ENCODE measurements at regions not wholly inside any gene's neighbourhood (a gene's known extent, or its start where the extent isn't known, plus 50 kb on each side); places are given as distances from the start of the nearest gene placed in this dataset.

DNA sequence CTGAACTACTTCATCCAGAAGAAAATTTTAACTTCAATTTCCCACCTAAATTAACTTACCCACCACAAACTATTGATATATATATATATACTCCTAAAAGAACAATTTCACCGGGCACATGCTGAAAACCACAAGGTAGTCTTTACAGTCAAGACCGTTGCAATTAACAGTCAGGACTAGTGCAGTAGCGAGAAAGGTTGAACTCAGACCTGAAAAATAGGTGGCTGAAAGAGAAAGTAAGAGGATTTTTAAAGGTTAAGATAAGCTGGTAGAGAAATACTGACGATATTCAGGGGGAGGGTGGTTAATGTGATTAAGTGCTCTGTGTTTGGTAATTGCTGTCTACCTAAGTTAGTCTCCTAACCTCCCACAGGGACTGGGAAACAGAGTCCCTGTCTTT, 1153.5 kb upstream of the TMPRSS15 start:
- TF ChIP-seq, protein P1, sequence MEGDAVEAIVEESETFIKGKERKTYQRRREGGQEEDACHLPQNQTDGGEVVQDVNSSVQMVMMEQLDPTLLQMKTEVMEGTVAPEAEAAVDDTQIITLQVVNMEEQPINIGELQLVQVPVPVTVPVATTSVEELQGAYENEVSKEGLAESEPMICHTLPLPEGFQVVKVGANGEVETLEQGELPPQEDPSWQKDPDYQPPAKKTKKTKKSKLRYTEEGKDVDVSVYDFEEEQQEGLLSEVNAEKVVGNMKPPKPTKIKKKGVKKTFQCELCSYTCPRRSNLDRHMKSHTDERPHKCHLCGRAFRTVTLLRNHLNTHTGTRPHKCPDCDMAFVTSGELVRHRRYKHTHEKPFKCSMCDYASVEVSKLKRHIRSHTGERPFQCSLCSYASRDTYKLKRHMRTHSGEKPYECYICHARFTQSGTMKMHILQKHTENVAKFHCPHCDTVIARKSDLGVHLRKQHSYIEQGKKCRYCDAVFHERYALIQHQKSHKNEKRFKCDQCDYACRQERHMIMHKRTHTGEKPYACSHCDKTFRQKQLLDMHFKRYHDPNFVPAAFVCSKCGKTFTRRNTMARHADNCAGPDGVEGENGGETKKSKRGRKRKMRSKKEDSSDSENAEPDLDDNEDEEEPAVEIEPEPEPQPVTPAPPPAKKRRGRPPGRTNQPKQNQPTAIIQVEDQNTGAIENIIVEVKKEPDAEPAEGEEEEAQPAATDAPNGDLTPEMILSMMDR (conservative IDR thresholded peaks at IDR 0.05; ENCODE audit: low read depth, low read length), result no peak
- no peak for DNase-seq (ENCODE audit: low read depth)
- H3K4me3 ChIP-seq (ENCODE audit: low read length), result no peak overlapping the region

DNA sequence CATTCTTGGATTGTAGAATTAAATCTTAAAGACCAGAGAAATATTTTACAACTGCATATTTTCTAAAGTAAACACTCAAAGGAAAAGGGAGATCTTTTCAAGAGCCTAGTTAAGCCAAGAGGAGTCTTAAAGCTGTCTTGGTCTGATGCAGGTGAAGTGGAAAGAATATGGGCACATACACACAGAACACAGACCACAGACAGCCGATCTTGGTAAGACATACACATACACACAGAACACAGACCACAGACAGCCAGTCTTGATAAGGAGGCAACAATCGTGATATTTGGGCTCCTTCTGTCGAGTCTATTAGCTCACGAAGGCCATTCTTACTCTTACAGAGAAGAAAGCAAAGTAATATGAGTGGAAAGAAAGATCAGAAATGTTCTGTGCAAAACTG, 1153.9 kb upstream of the TMPRSS15 start:
- no peak for DNase-seq (ENCODE audit: low read depth)
- TF ChIP-seq, protein P1 (conservative IDR thresholded peaks at IDR 0.05; ENCODE audit: low read depth, low read length), result no peak

DNA sequence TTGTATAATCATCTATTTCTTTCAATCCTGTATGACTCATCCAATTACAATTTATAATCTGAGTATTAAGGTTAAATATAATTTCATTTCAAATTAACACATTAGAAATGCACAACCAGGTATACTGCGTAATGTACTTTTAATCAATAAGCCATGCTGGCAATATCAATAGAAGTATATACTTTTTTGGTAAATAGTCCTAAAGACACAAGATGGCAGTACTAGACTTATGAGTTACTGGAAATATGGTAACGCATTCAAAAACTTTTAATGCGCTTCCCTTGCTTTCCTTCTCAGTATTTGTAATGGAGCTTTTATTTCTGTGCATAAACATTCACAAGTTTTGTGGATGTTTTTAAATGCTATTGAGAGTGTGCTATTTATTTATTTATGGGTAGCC, 1162.0 kb upstream of the TMPRSS15 start:
- no peak overlapping the region for H3K4me3 ChIP-seq (ENCODE audit: low read length)
- DNase-seq (ENCODE audit: low read depth), result no peak
- TF ChIP-seq, protein P1 (conservative IDR thresholded peaks at IDR 0.05; ENCODE audit: low read depth, low read length), result no peak

More for the DNA sequence above, 1153.9 kb upstream of the TMPRSS15 start:
- H3K4me3 ChIP-seq (ENCODE audit: low read length), result no peak overlapping the region

DNA sequence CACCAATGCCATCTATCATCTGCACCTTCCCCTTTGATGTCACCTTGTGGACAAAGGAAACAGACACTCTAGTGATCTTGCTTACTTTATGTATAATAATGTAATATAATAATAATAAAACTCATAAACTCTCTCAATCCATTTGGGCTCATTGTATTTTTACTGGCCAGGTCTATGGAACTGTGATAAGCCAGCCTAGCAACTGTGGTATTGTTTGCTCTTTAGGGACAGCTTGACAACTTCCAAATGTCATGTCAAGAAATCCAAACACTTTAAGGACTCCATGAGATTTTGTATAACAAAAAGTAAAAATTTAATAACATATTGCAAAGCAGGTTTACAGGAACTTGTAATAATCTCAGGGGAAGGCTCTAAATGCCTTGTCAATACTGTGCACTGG, 1163.4 kb upstream of the TMPRSS15 start:
- H3K4me3 ChIP-seq (ENCODE audit: low read length), result no peak overlapping the region
- DNase-seq (ENCODE audit: low read depth), result no peak
- TF ChIP-seq, protein P1 (conservative IDR thresholded peaks at IDR 0.05; ENCODE audit: low read depth, low read length), result no peak

DNA sequence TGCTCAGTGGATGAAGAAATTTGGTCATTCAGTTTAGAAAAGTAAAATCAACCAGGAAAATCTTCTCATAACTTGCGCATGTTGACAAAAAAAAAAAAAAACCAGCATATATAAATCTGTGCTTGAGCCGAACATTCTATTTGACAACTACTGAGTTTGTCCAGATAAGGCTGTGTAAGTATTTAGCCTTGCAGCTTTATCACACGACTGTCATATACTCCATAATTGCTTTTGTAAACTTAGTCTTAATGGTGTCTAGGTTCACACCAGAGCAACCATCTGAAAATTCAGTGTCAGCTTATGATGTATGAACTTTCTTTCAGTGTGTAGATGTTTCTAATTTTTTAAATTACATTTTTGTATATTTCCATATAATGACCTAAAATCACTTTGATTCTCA, 1173.8 kb upstream of the TMPRSS15 start:
- DNase-seq (ENCODE audit: low read depth), result no peak
- no peak overlapping the region for H3K4me3 ChIP-seq (ENCODE audit: low read length)
- TF ChIP-seq, protein P1 (conservative IDR thresholded peaks at IDR 0.05; ENCODE audit: low read depth, low read length), result no peak

DNA sequence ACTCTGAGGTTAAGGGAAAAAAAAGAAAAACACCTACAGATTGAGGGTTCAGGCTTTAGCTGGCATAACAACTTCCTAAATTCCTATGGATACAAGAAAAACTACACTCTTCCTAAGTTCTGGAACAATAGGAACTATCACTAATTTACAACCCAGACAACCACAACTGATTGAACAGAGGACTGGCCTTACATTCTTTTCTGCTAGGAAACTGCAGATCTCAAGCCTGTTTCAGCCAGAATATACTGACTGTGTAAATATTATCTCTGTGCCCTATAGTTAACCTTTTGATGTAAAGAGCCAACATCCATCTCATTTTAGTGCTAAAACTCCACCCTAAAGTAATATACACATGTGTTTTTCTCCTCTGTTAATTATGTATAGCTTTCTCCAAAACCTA, 1186.5 kb upstream of the TMPRSS15 start:
- H3K4me3 ChIP-seq (ENCODE audit: low read length), result no peak overlapping the region
- TF ChIP-seq, protein P1 (conservative IDR thresholded peaks at IDR 0.05; ENCODE audit: low read depth, low read length), result no peak
- no peak for DNase-seq (ENCODE audit: low read depth)

DNA sequence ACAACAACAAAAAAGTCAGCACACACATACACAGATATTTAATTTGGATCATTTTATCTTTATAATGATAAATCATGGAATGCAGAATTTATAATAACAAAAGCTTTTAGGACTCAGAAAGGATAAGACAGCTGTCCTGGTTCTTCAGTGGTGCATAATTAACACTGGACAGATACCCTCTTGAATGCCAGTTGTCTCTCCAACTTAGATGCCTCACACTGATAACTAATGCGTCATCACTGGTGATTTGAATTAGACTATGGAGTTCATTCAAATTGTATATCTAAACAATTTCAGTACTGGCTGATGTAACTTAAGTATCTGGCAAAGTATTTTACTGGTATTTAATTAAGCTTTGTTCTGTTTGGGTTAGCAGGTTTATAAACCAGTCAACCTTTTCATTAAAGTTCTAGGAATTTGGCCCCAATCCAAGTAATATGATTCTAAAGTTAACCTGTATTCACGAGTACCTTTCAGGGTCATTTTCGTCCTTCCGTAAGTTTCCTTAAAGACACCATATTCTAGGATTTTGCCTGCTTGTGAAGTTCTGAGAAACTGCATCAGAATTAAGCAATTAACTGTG, 1199.5 kb upstream of the TMPRSS15 start:
- H3K4me3 ChIP-seq (ENCODE audit: low read length), result no peak overlapping the region
- no peak for DNase-seq (ENCODE audit: low read depth)
- TF ChIP-seq, protein P1 (conservative IDR thresholded peaks at IDR 0.05; ENCODE audit: low read depth, low read length), result no peak
